Aorta (tissue), 5 donors: ENCODE measurements at regions not wholly inside any gene's neighbourhood (a gene's known extent, or its start where the extent isn't known, plus 50 kb on each side); places are given as distances from the start of the nearest gene placed in this dataset.
"Not testable (repeated sequence)": the region's sequence is repeated elsewhere in the genome, so short reads cannot be mapped to it uniquely, and the experiment has no call there.

Experiments used
- ATAC-seq: fragments of 200-7000 bp; cut with Tn5 transposase; one replicate; pipeline ENCODE4 v1.9.1; 2022; ENCODE audit warnings: moderate library complexity; ENCODE audit not compliant: low FRiP score
- DNase-seq, 2 donors: peaks; one replicate each; pipeline ENCODE4 v3.0.0-alpha.2; 2020
- H3K27ac ChIP-seq, 2 donors: one replicate each; pipeline ENCODE4 v1.5.1; 2013; ENCODE audit warnings: low read length in 2 of 2, mild to moderate bottlenecking in 2 of 2, moderate library complexity in 2 of 2, control low read depth in 1 of 2, inconsistent platforms in 1 of 2, low read depth in 1 of 2
- H3K27me3 ChIP-seq, 2 donors: one replicate each; pipeline ENCODE4 v1.6.1; 2013; ENCODE audit warnings: control low read depth in 1 of 2, low read length in 1 of 2, mild to moderate bottlenecking in 1 of 2, moderate library complexity in 1 of 2; ENCODE audit not compliant: insufficient read depth in 2 of 2, control insufficient read depth in 1 of 2
- H3K36me3 ChIP-seq, 2 donors: one replicate each; pipeline ENCODE4 v1.6.1; 2013; ENCODE audit warnings: control low read depth in 1 of 2, low read length in 1 of 2, mild to moderate bottlenecking in 1 of 2; ENCODE audit not compliant: insufficient read depth in 2 of 2, control insufficient read depth in 1 of 2
- H3K4me1 ChIP-seq, 2 donors: one replicate each; pipeline ENCODE4 v1.6.1; 2013; ENCODE audit warnings: low read length in 2 of 2, control low read depth in 1 of 2, mild to moderate bottlenecking in 1 of 2, moderate library complexity in 1 of 2; ENCODE audit not compliant: insufficient read depth in 2 of 2, control insufficient read depth in 1 of 2
- H3K4me3 ChIP-seq, 2 donors: one replicate each; pipeline ENCODE4 v1.5.1; 2013; ENCODE audit warnings: low read length in 2 of 2, control low read depth in 1 of 2, mild to moderate bottlenecking in 1 of 2
- H3K9me3 ChIP-seq: one replicate; pipeline ENCODE4 v1.6.1; 2013; ENCODE audit warnings: mild to moderate bottlenecking, low read length; ENCODE audit not compliant: control insufficient read depth
- WGBS, 2 donors: extraction: QIAGEN DNeasy Blood & Tissue Kit; methylation state at CpG; one replicate each; pipeline ENCODE4 v1.1.7; 2013; 5-methylcytosine and 5-hydroxymethylcytosine counted together
- intact Hi-C, 2 donors: fragments of 100-400 bp; cut with DNase I; formaldehyde crosslinking; loops; one replicate each; pipeline versions ENCODE4 v1.14.2 to v1.15.0; 2022
- donor health status: healthy with polysubstance abuse.
- donor health status: Bipolar disorder and iron deficiency.
- donor health status: DM: no; HTN: no; CAD: no.
- donor health status: DM: no; HTN: no; CAD: no.
- donor health status: DM: yes; HTN: yes; CAD: no.

GRCh38 chrX:21181232-21181853 is 192.9 kb upstream of the CNKSR2 start:
- H3K4me1 ChIP-seq = no peaks in the 10 kb centered on the region
- intact Hi-C loops = no loop called here
- no peaks in the 10 kb centered on the region for H3K36me3 ChIP-seq
- no peak overlapping the region for H3K27ac ChIP-seq
- H3K4me3 ChIP-seq = no peak overlapping the region
- ATAC-seq (no peak), DNase-seq (no peak)
- H3K27me3 ChIP-seq = no peaks in the 10 kb centered on the region
- whole genome bisulfite sequencing, 2 donors = 43 to 48% methylated on average over 2 of the region's 2 CpGs
- no peaks in the 10 kb centered on the region for H3K9me3 ChIP-seq

- intact Hi-C loops = no loop called here
- Histone ChIP-seq H3K4me3 (no peak overlapping the region), H3K36me3 (no peaks in the 10 kb centered on the region), H3K27ac (no peak overlapping the region), H3K4me1 (no peaks in the 10 kb centered on the region), H3K9me3 (no peaks in the 10 kb centered on the region), H3K27me3 (no peaks in the 10 kb centered on the region)
- no peak for DNase-seq
- no peak for ATAC-seq
These were observed 181.0 kb upstream of the CNKSR2 start for GRCh38 chrX:21193196-21193595.

- H3K4me1 ChIP-seq = no peaks in the 10 kb centered on the region
- H3K27me3 ChIP-seq = no peaks in the 10 kb centered on the region
- H3K9me3 ChIP-seq = no peaks in the 10 kb centered on the region
- no peak overlapping the region for H3K27ac ChIP-seq
- intact Hi-C loops = no loop called here
- H3K36me3 ChIP-seq = no peaks in the 10 kb centered on the region
- ATAC-seq (no peak), DNase-seq (no peak)
- WGBS, 2 donors = 73 to 94% methylated on average over 1 of the region's 1 CpG
- H3K4me3 ChIP-seq = no peak overlapping the region
These were observed 179.7 kb upstream of the CNKSR2 start for GRCh38 chrX:21194526-21194925.

- DNase-seq (no peak), ATAC-seq (no peak)
- H3K4me3 ChIP-seq = no peak overlapping the region
- no peaks in the 10 kb centered on the region for H3K27me3 ChIP-seq
- H3K36me3 ChIP-seq = no peaks in the 10 kb centered on the region
- H3K9me3 ChIP-seq = peaks cover 1% of the 10 kb centered on the region
- intact Hi-C loops = no loop called here
- H3K27ac ChIP-seq = no peak overlapping the region
- no peaks in the 10 kb centered on the region for H3K4me1 ChIP-seq
These were observed 167.1 kb upstream of the CNKSR2 start for GRCh38 chrX:21207080-21207479.

- H3K27ac ChIP-seq, H3K9me3 ChIP-seq, DNase-seq, intact Hi-C loops, H3K4me3 ChIP-seq, H3K36me3 ChIP-seq, ATAC-seq, H3K4me1 ChIP-seq, H3K27me3 ChIP-seq: not testable (repeated sequence)
- WGBS, 2 donors = 70 to 80% methylated on average over 3 of the region's 3 CpGs
These were observed 155.0 kb upstream of the CNKSR2 start for GRCh38 chrX:21219208-21219607.

GRCh38 chrX:21225643-21226042 is 148.6 kb upstream of the CNKSR2 start:
- no peaks in the 10 kb centered on the region for H3K36me3 ChIP-seq

GRCh38 chrX:21228974-21229373 is 145.2 kb upstream of the CNKSR2 start:
- intact Hi-C loops, DNase-seq, H3K4me1 ChIP-seq, H3K4me3 ChIP-seq, H3K36me3 ChIP-seq, H3K27me3 ChIP-seq, H3K27ac ChIP-seq, H3K9me3 ChIP-seq, ATAC-seq: not testable (repeated sequence)
- 78 to 83% methylated on average over 3 of the region's 3 CpGs for WGBS, 2 donors

More at GRCh38 chrX:21225643-21226042, 148.6 kb upstream of the CNKSR2 start:
- Histone ChIP-seq H3K9me3 (no peaks in the 10 kb centered on the region), H3K4me3 (no peak overlapping the region), H3K27me3 (no peaks in the 10 kb centered on the region), H3K4me1 (no peaks in the 10 kb centered on the region), H3K27ac (no peak overlapping the region)
- intact Hi-C loops = no loop called here
- DNase-seq (no peak), ATAC-seq (no peak)
- WGBS, 2 donors = 61 to 85% methylated on average over 1 of the region's 1 CpG

- H3K4me1 ChIP-seq = no peaks in the 10 kb centered on the region
- no peaks in the 10 kb centered on the region for H3K27me3 ChIP-seq
- no peak overlapping the region for H3K4me3 ChIP-seq
- no peaks in the 10 kb centered on the region for H3K9me3 ChIP-seq
- intact Hi-C loops = no loop called here
- ATAC-seq = no peak
- no peak overlapping the region for H3K27ac ChIP-seq
- WGBS, 2 donors = 31 to 37% methylated on average over 3 of the region's 3 CpGs
- H3K36me3 ChIP-seq = no peaks in the 10 kb centered on the region
- DNase-seq = no peak
These were observed 119.1 kb upstream of the CNKSR2 start for GRCh38 chrX:21255032-21255618.

- Histone ChIP-seq H3K4me3 (no peak overlapping the region), H3K4me1 (no peaks in the 10 kb centered on the region), H3K9me3 (no peaks in the 10 kb centered on the region), H3K27ac (no peak overlapping the region), H3K36me3 (no peaks in the 10 kb centered on the region), H3K27me3 (no peaks in the 10 kb centered on the region)
- intact Hi-C loops = no loop called here
- ATAC-seq = no peak
- WGBS, 2 donors = 64 to 72% methylated on average over 1 of the region's 1 CpG
- no peak for DNase-seq
These were observed 107.3 kb upstream of the CNKSR2 start for GRCh38 chrX:21266949-21267348.
